Panc1 (cell line): ENCODE measurements at regions not wholly inside any gene's neighbourhood (a gene's known extent, or its start where the extent isn't known, plus 50 kb on each side); places are given as distances from the start of the nearest gene placed in this dataset.

Source experiments
- CTCF ChIP-seq: fragments of 450-650 bp; IDR thresholded peaks from 2 replicates; pipeline ENCODE4 v1.5.1; 2017; ENCODE audit warnings: mild to moderate bottlenecking
- POLR2AphosphoS5 ChIP-seq: IDR thresholded peaks from 2 replicates; pipeline ENCODE4 v1.6.1; 2012; ENCODE audit warnings: mild to moderate bottlenecking, low read depth, low read length, moderate library complexity
- SIN3A ChIP-seq: IDR thresholded peaks from 2 replicates; pipeline ENCODE4 v1.6.1; 2012; ENCODE audit warnings: low read depth, mild to moderate bottlenecking, low read length, moderate library complexity, borderline replicate concordance; ENCODE audit not compliant: insufficient read depth
- TCF7L2 ChIP-seq: IDR thresholded peaks from 2 replicates; pipeline ENCODE4 v1.6.1; 2011; ENCODE audit warnings: mild to moderate bottlenecking, low read depth, low read length, inconsistent platforms

GRCh38 chr4:155497306-155497705 is 120.5 kb upstream of the MAP9 start:
- no peak for TF ChIP-seq CTCF
- no peak for TF ChIP-seq POLR2AphosphoS5
- TF ChIP-seq TCF7L2 = no peak
- no peak for TF ChIP-seq SIN3A
